Suprapubic skin (tissue), 4 donors: ENCODE measurements at regions not wholly inside any gene's neighbourhood (a gene's known extent, or its start where the extent isn't known, plus 50 kb on each side); places are given as distances from the start of the nearest gene placed in this dataset.

Source experiments
- DNase-seq, 2 donors: peaks; one replicate each; pipeline ENCODE4 v3.0.0-alpha.2; 2019; ENCODE audit warnings: low spot score in 2 of 2
- H3K27ac ChIP-seq: fragments of 200-600 bp; sonication (generic); one replicate; pipeline ENCODE4 v1.5.1; 2019
- H3K27me3 ChIP-seq: fragments of 200-600 bp; sonication (generic); one replicate; pipeline ENCODE4 v1.5.1; 2019
- H3K36me3 ChIP-seq: fragments of 200-600 bp; sonication (generic); one replicate; pipeline ENCODE4 v1.5.1; 2019
- H3K4me1 ChIP-seq: fragments of 200-600 bp; sonication (generic); one replicate; pipeline ENCODE4 v1.5.1; 2019
- H3K4me3 ChIP-seq: fragments of 200-600 bp; sonication (generic); one replicate; pipeline ENCODE4 v1.5.1; 2019; ENCODE audit warnings: mild to moderate bottlenecking
- H3K9me3 ChIP-seq: fragments of 200-600 bp; sonication (generic); one replicate; pipeline ENCODE4 v1.5.1; 2019
- CTCF ChIP-seq, 2 donors: fragments of 200-600 bp in 1 of 2; fragments of 450-650 bp in 1 of 2; sonication (generic) in 1 of 2; IDR thresholded peaks; one replicate each; pipeline ENCODE4 v1.5.1; 2016 to 2019; ENCODE audit warnings: antibody characterized with exemption in 2 of 2, mild to moderate bottlenecking in 1 of 2, moderate library complexity in 1 of 2
- EP300 ChIP-seq: sonication (generic); formaldehyde crosslinking; IDR thresholded peaks from one replicate; pipeline ENCODE4 v1.6.1; 2017; ENCODE audit warnings: antibody characterized with exemption
- POLR2A ChIP-seq, 2 donors: fragments of 450-650 bp; IDR thresholded peaks; one replicate each; pipeline ENCODE4 v1.6.1; 2017; ENCODE audit warnings: antibody characterized with exemption in 2 of 2, mild to moderate bottlenecking in 2 of 2, moderate library complexity in 2 of 2
- POLR2AphosphoS5 ChIP-seq, 3 donors: sonication (generic); formaldehyde crosslinking; IDR thresholded peaks; one replicate each; pipeline ENCODE4 v1.6.1; 2017; ENCODE audit warnings: antibody characterized with exemption in 3 of 3
- WGBS: methylation state at CpG from one replicate; pipeline ENCODE4 v1.1.5; 2018; 5-methylcytosine and 5-hydroxymethylcytosine counted together

DNA sequence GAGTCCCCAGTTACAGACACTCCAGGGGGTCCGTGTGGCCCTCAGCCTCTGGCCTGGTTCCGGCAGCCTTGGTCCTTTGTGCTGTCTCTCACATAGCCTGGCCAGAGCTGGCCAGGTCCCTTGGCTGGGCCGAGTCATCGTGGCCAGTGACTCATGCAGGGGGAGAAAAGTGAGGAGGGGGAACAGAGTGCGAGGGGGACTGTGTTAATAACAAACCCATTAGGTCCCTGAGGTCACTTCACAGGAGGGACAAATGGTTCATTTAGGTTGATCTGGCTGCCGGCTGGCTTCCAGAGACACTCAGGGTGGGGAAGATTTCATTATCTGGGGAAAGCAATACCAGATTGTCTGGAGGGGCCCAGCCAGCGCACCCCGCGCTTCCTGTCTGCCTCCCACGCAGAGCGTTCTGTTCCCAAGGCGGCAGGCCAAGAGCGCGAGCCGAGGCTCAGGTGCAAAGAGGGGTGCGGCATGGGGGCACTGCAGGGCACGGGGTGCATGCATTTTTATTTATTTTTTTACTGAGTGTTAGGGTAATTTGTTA, 223.1 kb downstream of the SEC14L1 start:
- Histone ChIP-seq H3K4me3 (no peak overlapping the region), H3K9me3 (no peaks in the 10 kb centered on the region), H3K4me1 (peaks cover 61% of the 10 kb centered on the region), H3K27me3 (no peaks in the 10 kb centered on the region), H3K27ac (peak overlapping the region; percentile 88), H3K36me3 (no peaks in the 10 kb centered on the region)
- DNase-seq = peak; percentile 66 to 79
- TF ChIP-seq POLR2AphosphoS5 (IDR thresholded peaks at IDR 0.05) (no peak), POLR2A (IDR thresholded peaks at IDR 0.05) (no peak), EP300 (no peak), CTCF (IDR thresholded peaks at IDR 0.05) (no peak)
- 56% methylated on average over 15 of the region's 17 CpGs for WGBS

DNA sequence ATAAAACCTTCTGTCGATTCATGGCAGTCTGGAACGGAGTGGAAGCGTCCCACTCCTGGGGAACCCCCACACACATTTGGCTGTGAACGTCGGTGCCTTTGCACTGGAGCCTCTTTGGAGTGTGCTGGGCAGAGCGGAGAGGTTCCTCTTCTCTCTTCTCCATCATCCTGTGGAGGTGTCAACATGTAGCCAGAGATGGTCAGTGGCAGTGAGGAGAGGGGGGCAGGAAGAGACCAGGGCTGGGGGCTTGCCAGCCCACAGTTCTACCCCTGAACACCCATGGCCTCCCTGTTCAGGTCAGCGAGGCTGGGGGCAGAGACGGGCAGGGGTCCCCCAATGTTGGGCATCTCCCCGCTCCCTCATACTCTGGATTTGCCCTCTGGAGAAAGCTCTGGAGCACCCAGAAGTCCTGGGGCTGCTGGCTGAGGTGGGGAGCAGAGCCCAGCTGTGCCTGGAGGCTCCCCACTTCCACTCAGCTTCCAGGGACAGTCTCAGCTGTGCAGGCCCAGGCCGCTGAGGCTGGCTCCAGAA, 223.7 kb downstream of the SEC14L1 start:
- Histone ChIP-seq H3K27me3 (no peaks in the 10 kb centered on the region), H3K4me1 (peaks cover 60% of the 10 kb centered on the region), H3K27ac (peak overlapping the region; percentile 88), H3K4me3 (no peak overlapping the region), H3K9me3 (no peaks in the 10 kb centered on the region), H3K36me3 (no peaks in the 10 kb centered on the region)
- DNase-seq = peak in 1 of 2 donors; percentile 48
- TF ChIP-seq POLR2AphosphoS5 (IDR thresholded peaks at IDR 0.05) (no peak), EP300 (no peak), POLR2A (IDR thresholded peaks at IDR 0.05) (no peak), CTCF (IDR thresholded peaks at IDR 0.05) (no peak)
- WGBS = 66% methylated on average over 8 of the region's 10 CpGs

- 85% methylated on average over 8 of the region's 8 CpGs for WGBS
- Histone ChIP-seq H3K27me3 (no peaks in the 10 kb centered on the region), H3K27ac (peak overlapping the region; percentile 88), H3K4me1 (peaks cover 66% of the 10 kb centered on the region), H3K4me3 (no peak overlapping the region), H3K36me3 (no peaks in the 10 kb centered on the region), H3K9me3 (no peaks in the 10 kb centered on the region)
- no peak for DNase-seq
- no peak for TF ChIP-seq POLR2AphosphoS5 (IDR thresholded peaks at IDR 0.05)
- TF ChIP-seq CTCF (IDR thresholded peaks at IDR 0.05) = no peak
- no peak for TF ChIP-seq EP300
- no peak for TF ChIP-seq POLR2A (IDR thresholded peaks at IDR 0.05)
Measured at GRCh38 chr17:77364941-77365583, 224.3 kb downstream of the SEC14L1 start.

GRCh38 chr17:77365584-77366186, 224.9 kb downstream of the SEC14L1 start:
- peak overlapping the region; percentile 2 for H3K4me3 ChIP-seq
- 18% methylated on average over 9 of the region's 11 CpGs for WGBS
- H3K9me3 ChIP-seq = no peaks in the 10 kb centered on the region
- no peaks in the 10 kb centered on the region for H3K27me3 ChIP-seq
- peak in 1 of 2 donors; percentile 87 for DNase-seq
- no peaks in the 10 kb centered on the region for H3K36me3 ChIP-seq
- H3K4me1 ChIP-seq = peaks cover 72% of the 10 kb centered on the region
- TF ChIP-seq POLR2A (IDR thresholded peaks at IDR 0.05) = no peak
- no peak for TF ChIP-seq EP300
- no peak for TF ChIP-seq POLR2AphosphoS5 (IDR thresholded peaks at IDR 0.05)
- H3K27ac ChIP-seq = peak overlapping the region; percentile 88

GRCh38 chr17:77366206-77366557, 225.4 kb downstream of the SEC14L1 start:
- Histone ChIP-seq H3K4me1 (peaks cover 77% of the 10 kb centered on the region), H3K27me3 (no peaks in the 10 kb centered on the region), H3K9me3 (no peaks in the 10 kb centered on the region), H3K36me3 (no peaks in the 10 kb centered on the region), H3K4me3 (no peak overlapping the region), H3K27ac (peak overlapping the region; percentile 88)
- no peak for DNase-seq
- TF ChIP-seq POLR2A (IDR thresholded peaks at IDR 0.05) = no peak
- no peak for TF ChIP-seq CTCF (IDR thresholded peaks at IDR 0.05)
- TF ChIP-seq EP300 = no peak
- TF ChIP-seq POLR2AphosphoS5 (IDR thresholded peaks at IDR 0.05) = no peak
- WGBS = 27% methylated on average over 5 of the region's 5 CpGs
